ENCODE measurements at regions not wholly inside any gene's neighbourhood (a gene's known extent, or its start where the extent isn't known, plus 50 kb on each side); places are given as distances from the start of the nearest gene placed in this dataset.

- TF ChIP-seq ZNF274 (IDR thresholded peaks at IDR 0.05; ENCODE audit: low read depth, low read length) (no peak), SUZ12 (IDR thresholded peaks at IDR 0.05; ENCODE audit: extremely low read depth, insufficient read depth, insufficient read length) (no peak)
Measured at GRCh38 chr7:25669961-25670841, 441.9 kb upstream of the NPVF start.

Measured in NT2/D1 (cell line).